H9 (cell line): ENCODE measurements at regions not wholly inside any gene's neighbourhood (a gene's known extent, or its start where the extent isn't known, plus 50 kb on each side); places are given as distances from the start of the nearest gene placed in this dataset.

Experiments
- DNase-seq: peaks from one replicate; pipeline ENCODE4 v3.0.0-alpha.2; 2017
- H2AFZ ChIP-seq: one replicate; pipeline ENCODE4 v1.6.1; 2013; ENCODE audit warnings: mild to moderate bottlenecking, low read length, control low read depth, moderate library complexity
- H2AK5ac ChIP-seq: 2 replicates; pipeline ENCODE4 v1.6.1; 2013; ENCODE audit warnings: low read length, control low read depth, mixed read lengths; ENCODE audit not compliant: insufficient read length
- H2BK120ac ChIP-seq: one replicate; pipeline ENCODE4 v1.6.1; 2013; ENCODE audit warnings: low read depth, mild to moderate bottlenecking, low read length, control low read depth, inconsistent platforms; ENCODE audit not compliant: poor library complexity, severe bottlenecking
- H2BK12ac ChIP-seq: 2 replicates; pipeline ENCODE4 v1.6.1; 2013; ENCODE audit warnings: low read length, control low read depth, mixed read lengths, low read depth; ENCODE audit not compliant: insufficient read length
- H2BK15ac ChIP-seq: 2 replicates; pipeline ENCODE4 v1.6.1; 2013; ENCODE audit warnings: low read depth, low read length, control low read depth
- H2BK20ac ChIP-seq: one replicate; pipeline ENCODE4 v1.6.1; 2013; ENCODE audit warnings: low read depth, mild to moderate bottlenecking, low read length, control low read depth, inconsistent platforms; ENCODE audit not compliant: poor library complexity, severe bottlenecking
- H2BK5ac ChIP-seq: 2 replicates; pipeline ENCODE4 v1.6.1; 2013; ENCODE audit warnings: low read length, control low read depth, mixed read lengths; ENCODE audit not compliant: insufficient read length
- H3K14ac ChIP-seq: 2 replicates; pipeline ENCODE4 v1.6.1; 2013; ENCODE audit warnings: low read length, control low read depth; ENCODE audit not compliant: insufficient read depth
- H3K18ac ChIP-seq: 2 replicates; pipeline ENCODE4 v1.6.1; 2013; ENCODE audit warnings: low read depth, mild to moderate bottlenecking, mixed read lengths, low read length, control low read depth; ENCODE audit not compliant: insufficient read length
- H3K23ac ChIP-seq: 2 replicates; pipeline ENCODE4 v1.6.1; 2013; ENCODE audit warnings: low read length, control low read depth, mixed read lengths, low read depth; ENCODE audit not compliant: insufficient read length
- H3K23me2 ChIP-seq: 2 replicates; pipeline ENCODE4 v1.6.1; 2013; ENCODE audit warnings: low read depth, mild to moderate bottlenecking, mixed read lengths, low read length, control low read depth; ENCODE audit not compliant: insufficient read length, poor library complexity, severe bottlenecking
- H3K27ac ChIP-seq: 2 replicates; pipeline ENCODE4 v1.5.1; 2013; ENCODE audit warnings: low read length, control low read depth, mixed read lengths, low read depth; ENCODE audit not compliant: insufficient read length
- H3K27me3 ChIP-seq: 2 replicates; pipeline ENCODE4 v1.6.1; 2013; ENCODE audit warnings: low read length, control low read depth, inconsistent platforms; ENCODE audit not compliant: insufficient read depth
- H3K4ac ChIP-seq: 2 replicates; pipeline ENCODE4 v1.6.1; 2013; ENCODE audit warnings: low read depth, mild to moderate bottlenecking, control low read depth, inconsistent platforms, low read length, moderate library complexity
- H3K4me1 ChIP-seq: 2 replicates; pipeline ENCODE4 v1.6.1; 2013; ENCODE audit warnings: low read length, control low read depth, inconsistent platforms; ENCODE audit not compliant: insufficient read depth
- H3K4me2 ChIP-seq: 2 replicates; pipeline ENCODE4 v1.6.1; 2013; ENCODE audit warnings: low read length, control low read depth, mixed read lengths; ENCODE audit not compliant: insufficient read length, insufficient read depth
- H3K56ac ChIP-seq: 2 replicates; pipeline ENCODE4 v1.6.1; 2013; ENCODE audit warnings: low read depth, mild to moderate bottlenecking, mixed read lengths, low read length, control low read depth; ENCODE audit not compliant: insufficient read length
- H3K79me1 ChIP-seq: 2 replicates; pipeline ENCODE4 v1.6.1; 2013; ENCODE audit warnings: low read depth, mild to moderate bottlenecking, moderate library complexity, low read length, control low read depth, inconsistent platforms; ENCODE audit not compliant: insufficient read depth, poor library complexity, severe bottlenecking
- H3K79me2 ChIP-seq: 2 replicates; pipeline ENCODE4 v1.6.1; 2013; ENCODE audit warnings: low read length, control low read depth, inconsistent platforms; ENCODE audit not compliant: insufficient read depth
- H3K9ac ChIP-seq: 2 replicates; pipeline ENCODE4 v1.6.1; 2013; ENCODE audit warnings: low read length, control low read depth, mixed read lengths; ENCODE audit not compliant: insufficient read length; ENCODE audit errors: extremely low read depth
- H3K9me3 ChIP-seq: one replicate; pipeline ENCODE4 v1.6.1; 2013; ENCODE audit warnings: low read depth, low read length, inconsistent platforms; ENCODE audit not compliant: control insufficient read depth
- H3T11ph ChIP-seq: one replicate; pipeline ENCODE4 v1.6.1; 2013; ENCODE audit warnings: mild to moderate bottlenecking, low read length, control low read depth, inconsistent platforms
- H4K20me1 ChIP-seq: one replicate; pipeline ENCODE4 v1.6.1; 2013; ENCODE audit not compliant: control insufficient read depth, insufficient read length, insufficient read depth
- H4K5ac ChIP-seq: 2 replicates; pipeline ENCODE4 v1.6.1; 2013; ENCODE audit warnings: low read depth, mild to moderate bottlenecking, mixed read lengths, low read length, control low read depth; ENCODE audit not compliant: insufficient read length
- H4K8ac ChIP-seq: replicated peaks from 2 replicates; pipeline ENCODE4 v1.6.1; 2013; ENCODE audit warnings: low read length, control low read depth, mixed read lengths, low read depth; ENCODE audit not compliant: insufficient read length
- H4K91ac ChIP-seq: 2 replicates; pipeline ENCODE4 v1.6.1; 2013; ENCODE audit warnings: low read depth, mild to moderate bottlenecking, moderate library complexity, mixed read lengths, low read length, control low read depth; ENCODE audit not compliant: insufficient read length
- H3K27ac Mint-ChIP-seq, 3 experiments: 2 replicates in 2 of 3; 3 replicates in 1 of 3; pipeline ENCODE4 v1.8.0; 2020 to 2021; ENCODE audit warnings: mixed read lengths in 3 of 3, mild to moderate bottlenecking in 1 of 3, moderate library complexity in 1 of 3
- H3K27me3 Mint-ChIP-seq: 2 replicates; pipeline ENCODE4 v1.8.0; 2021; ENCODE audit warnings: low read depth, mild to moderate bottlenecking, moderate library complexity, mixed read lengths
- H3K36me3 Mint-ChIP-seq, 3 experiments: 2 replicates in 2 of 3; 3 replicates in 1 of 3; pipeline ENCODE4 v1.8.0; 2020 to 2021; ENCODE audit warnings: low read depth in 3 of 3, mixed read lengths in 3 of 3; ENCODE audit not compliant: insufficient read depth in 1 of 3
- H3K4me1 Mint-ChIP-seq, 2 experiments: 2 replicates each; pipeline ENCODE4 v1.8.0; 2020; ENCODE audit warnings: mixed read lengths in 2 of 2
- H3K4me3 Mint-ChIP-seq, 2 experiments: 2 replicates in 1 of 2; 3 replicates in 1 of 2; pipeline ENCODE4 v1.8.0; 2020 to 2021; ENCODE audit warnings: mild to moderate bottlenecking in 2 of 2, mixed read lengths in 2 of 2, moderate library complexity in 1 of 2
- H3K9me3 Mint-ChIP-seq, 2 experiments: 2 replicates in 1 of 2; 3 replicates in 1 of 2; pipeline ENCODE4 v1.8.0; 2020; ENCODE audit warnings: mild to moderate bottlenecking in 2 of 2, mixed read lengths in 2 of 2, moderate library complexity in 1 of 2
- WGBS: extraction: QIAGEN DNeasy Blood & Tissue Kit; methylation state at CpG from one replicate; pipeline ENCODE4 v1.1.7; 2013; ENCODE audit warnings: missing lambda C conversion rate, low lambda C conversion rate, mixed read lengths; ENCODE audit not compliant: insufficient read length; ENCODE audit errors: extremely low coverage; 5-methylcytosine and 5-hydroxymethylcytosine counted together
- TF ChIP-seq, protein P1 (sequence below): fragments of 200-600 bp; sonication (generic); conservative IDR thresholded peaks from 3 replicates; pipeline ENCODE4 v1.8.0; 2021; ENCODE audit warnings: antibody characterized with exemption, mild to moderate bottlenecking

DNA sequence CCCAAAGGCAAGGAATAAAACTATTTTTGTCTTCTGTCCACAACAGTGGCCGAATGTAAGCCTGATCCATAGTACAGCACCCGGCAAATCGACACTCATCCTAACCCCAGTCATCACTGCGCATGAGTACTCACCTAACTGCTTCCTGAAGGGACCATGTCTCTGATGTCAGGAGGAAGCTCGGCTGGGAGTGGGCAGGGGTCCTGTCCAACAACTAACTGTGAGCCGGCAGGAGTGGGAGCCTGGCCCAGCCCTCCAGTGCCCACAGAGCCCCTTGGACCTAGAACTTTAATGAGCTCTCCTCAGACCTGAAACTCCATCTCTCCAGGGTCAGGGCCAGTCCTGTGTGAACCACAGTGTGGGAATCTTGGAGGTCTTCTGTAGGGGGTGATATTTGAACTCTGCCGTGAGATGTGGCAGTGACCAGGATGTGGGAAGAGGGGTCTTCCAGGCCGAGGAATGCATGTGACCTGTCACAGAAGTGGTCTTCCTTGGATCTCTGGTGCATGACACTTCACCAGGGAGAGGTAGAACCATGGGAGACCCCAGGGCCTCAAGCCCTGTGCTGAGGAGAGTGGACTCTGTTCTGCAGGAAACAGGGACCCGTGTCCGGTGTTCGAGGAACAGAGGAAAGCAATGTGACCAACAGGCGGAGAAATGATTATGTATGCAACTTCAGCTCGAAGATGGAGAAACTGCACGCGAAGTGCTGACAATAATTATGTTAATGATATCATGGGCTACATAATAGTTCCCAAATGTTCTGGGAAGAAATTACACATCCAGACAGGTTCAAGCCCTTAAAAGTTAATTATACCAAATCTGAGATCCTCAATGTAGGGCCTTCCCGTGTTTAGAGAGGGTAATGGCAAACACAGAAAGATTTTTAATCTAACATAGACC is 240.1 kb upstream of the HDAC4 start:
- no peak overlapping the region for H2AK5ac ChIP-seq
- no peak overlapping the region for H3K18ac ChIP-seq
- H3K4me2 ChIP-seq, result no peak overlapping the region
- H2AFZ ChIP-seq, result no peak overlapping the region
- no peak overlapping the region for H3K9ac ChIP-seq
- H2BK15ac ChIP-seq, result no peak overlapping the region
- no peaks in the 10 kb centered on the region for H3K4me1 Mint-ChIP-seq
- no peak overlapping the region for H2BK120ac ChIP-seq
- H4K91ac ChIP-seq, result no peak overlapping the region
- TF ChIP-seq, protein P1, sequence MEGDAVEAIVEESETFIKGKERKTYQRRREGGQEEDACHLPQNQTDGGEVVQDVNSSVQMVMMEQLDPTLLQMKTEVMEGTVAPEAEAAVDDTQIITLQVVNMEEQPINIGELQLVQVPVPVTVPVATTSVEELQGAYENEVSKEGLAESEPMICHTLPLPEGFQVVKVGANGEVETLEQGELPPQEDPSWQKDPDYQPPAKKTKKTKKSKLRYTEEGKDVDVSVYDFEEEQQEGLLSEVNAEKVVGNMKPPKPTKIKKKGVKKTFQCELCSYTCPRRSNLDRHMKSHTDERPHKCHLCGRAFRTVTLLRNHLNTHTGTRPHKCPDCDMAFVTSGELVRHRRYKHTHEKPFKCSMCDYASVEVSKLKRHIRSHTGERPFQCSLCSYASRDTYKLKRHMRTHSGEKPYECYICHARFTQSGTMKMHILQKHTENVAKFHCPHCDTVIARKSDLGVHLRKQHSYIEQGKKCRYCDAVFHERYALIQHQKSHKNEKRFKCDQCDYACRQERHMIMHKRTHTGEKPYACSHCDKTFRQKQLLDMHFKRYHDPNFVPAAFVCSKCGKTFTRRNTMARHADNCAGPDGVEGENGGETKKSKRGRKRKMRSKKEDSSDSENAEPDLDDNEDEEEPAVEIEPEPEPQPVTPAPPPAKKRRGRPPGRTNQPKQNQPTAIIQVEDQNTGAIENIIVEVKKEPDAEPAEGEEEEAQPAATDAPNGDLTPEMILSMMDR, result no peak
- H3K4me3 Mint-ChIP-seq, result no peak overlapping the region
- H2BK12ac ChIP-seq, result no peak overlapping the region
- H3K14ac ChIP-seq, result no peak overlapping the region
- H3K79me2 ChIP-seq, result no peaks in the 10 kb centered on the region
- no peaks in the 10 kb centered on the region for H3K79me1 ChIP-seq
- H3K27me3 ChIP-seq, result no peaks in the 10 kb centered on the region
- H2BK20ac ChIP-seq, result no peak overlapping the region
- peaks cover 11% of the 10 kb centered on the region for H3K27me3 Mint-ChIP-seq
- no peaks in the 10 kb centered on the region for H3K4me1 ChIP-seq
- no peaks in the 10 kb centered on the region for H3K23me2 ChIP-seq
- no peak overlapping the region for H2BK5ac ChIP-seq
- H4K5ac ChIP-seq, result no peak overlapping the region
- peaks cover 0 to 2% (median 0%) of the 10 kb centered on the region in 3 experiments; a peak in 2 of 7 replicates for H3K36me3 Mint-ChIP-seq
- no peak overlapping the region for H4K8ac ChIP-seq
- DNase-seq, result no peak
- peaks cover 0 to 12% of the 10 kb centered on the region in 2 experiments; a peak in 2 of 5 replicates for H3K9me3 Mint-ChIP-seq
- H4K20me1 ChIP-seq, result no peaks in the 10 kb centered on the region
- no peak overlapping the region for H3K23ac ChIP-seq
- H3K27ac Mint-ChIP-seq, result no peak overlapping the region
- no peak overlapping the region for H3K4ac ChIP-seq
- H3K27ac ChIP-seq, result no peak overlapping the region
- H3K9me3 ChIP-seq, result no peaks in the 10 kb centered on the region
- WGBS, result no CpG with 5 or more reads among the region's 16 CpGs
- H3T11ph ChIP-seq, result no peak overlapping the region
- no peak overlapping the region for H3K56ac ChIP-seq
